ENCODE measurements at regions not wholly inside any gene's neighbourhood (a gene's known extent, or its start where the extent isn't known, plus 50 kb on each side); places are given as distances from the start of the nearest gene placed in this dataset.

GRCh38 chr20:11468880-11469279 is 448.8 kb upstream of the BTBD3 start:
- TF ChIP-seq REST (IDR thresholded peaks at IDR 0.05; ENCODE audit: low read depth), result no peak
- TF ChIP-seq CTCF (IDR thresholded peaks at IDR 0.05 in 2 of 3, conservative IDR thresholded peaks at IDR 0.05 in 1 of 3; ENCODE audit: borderline replicate concordance in 1 of 3, insufficient read depth in 1 of 3, low read depth in 2 of 3, low read length in 2 of 3), result no peak
- TF ChIP-seq EZH2phosphoT487 (IDR thresholded peaks at IDR 0.05; ENCODE audit: borderline replicate concordance), result no peak
- no peak for TF ChIP-seq POLR2A (IDR thresholded peaks at IDR 0.05; ENCODE audit: borderline replicate concordance, extremely low read depth, insufficient read depth, insufficient read length)
- TF ChIP-seq POLR2AphosphoS5 (IDR thresholded peaks at IDR 0.05; ENCODE audit: low read depth, low read length), result no peak
